ENCODE measurements at regions not wholly inside any gene's neighbourhood (a gene's known extent, or its start where the extent isn't known, plus 50 kb on each side); places are given as distances from the start of the nearest gene placed in this dataset.
"Not testable (repeated sequence)": the region's sequence is repeated elsewhere in the genome, so short reads cannot be mapped to it uniquely, and the experiment has no call there.

DNA sequence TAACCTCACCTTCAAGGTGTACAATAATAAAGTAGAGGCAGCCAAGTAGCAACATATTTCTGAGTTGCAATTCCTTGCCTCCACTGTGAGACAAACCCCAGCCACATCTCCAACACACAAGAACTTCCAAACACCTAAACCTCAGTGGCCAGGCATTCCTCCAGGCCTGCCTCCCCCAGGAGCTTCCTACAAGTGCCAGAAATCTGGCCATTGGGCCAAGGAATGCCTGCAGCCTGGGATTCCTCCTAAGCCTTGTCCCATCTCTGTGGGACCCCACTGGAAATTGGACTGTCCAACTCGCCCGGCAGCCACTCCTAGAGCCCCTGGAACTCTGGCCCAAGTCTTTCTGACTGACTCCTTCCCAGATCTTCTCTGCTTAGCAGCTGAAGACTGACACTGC is 326.6 kb upstream of the KCNMB2 start:
- DNase-seq (ENCODE audit: low spot score): not testable (repeated sequence)

DNA sequence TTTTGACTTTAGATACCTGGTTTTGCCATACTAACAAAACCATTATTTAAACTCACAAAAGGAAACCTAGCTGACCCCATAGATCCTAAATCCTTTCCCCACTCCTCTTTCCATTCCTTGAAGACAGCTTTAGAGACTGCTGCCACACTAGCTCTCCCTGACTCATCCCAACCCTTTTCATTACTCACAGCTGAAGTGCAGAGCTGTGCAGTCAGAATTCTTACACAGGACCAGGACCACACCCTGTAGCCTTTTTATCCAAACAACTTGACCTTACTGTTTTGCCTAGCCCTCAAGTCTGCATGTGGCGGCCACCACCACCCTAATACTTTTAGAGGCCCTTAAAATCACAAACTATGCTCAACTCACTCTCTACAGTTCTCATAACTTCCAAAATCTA is 325.1 kb upstream of the KCNMB2 start:
- DNase-seq (ENCODE audit: low spot score): not testable (repeated sequence)

DNA sequence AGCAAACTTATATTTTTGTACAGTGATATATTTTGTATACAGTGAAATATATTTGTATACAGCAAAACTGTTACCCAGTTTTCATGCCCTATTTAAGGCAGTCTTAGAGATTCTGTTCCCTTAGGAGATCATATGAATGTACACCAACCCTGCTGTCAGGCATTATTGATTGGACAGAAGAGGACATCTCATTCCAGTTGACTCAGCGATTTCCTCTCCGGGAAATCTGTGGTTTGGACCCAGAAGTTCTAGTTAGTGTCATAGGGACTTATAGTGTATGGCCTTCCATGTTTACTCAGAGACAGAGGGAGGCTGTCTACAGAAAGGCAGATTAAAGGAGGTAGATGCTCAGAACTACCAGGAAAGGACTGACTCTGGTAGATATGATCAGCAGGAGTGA is 318.8 kb upstream of the KCNMB2 start:
- no peak for DNase-seq (ENCODE audit: low spot score)

DNA sequence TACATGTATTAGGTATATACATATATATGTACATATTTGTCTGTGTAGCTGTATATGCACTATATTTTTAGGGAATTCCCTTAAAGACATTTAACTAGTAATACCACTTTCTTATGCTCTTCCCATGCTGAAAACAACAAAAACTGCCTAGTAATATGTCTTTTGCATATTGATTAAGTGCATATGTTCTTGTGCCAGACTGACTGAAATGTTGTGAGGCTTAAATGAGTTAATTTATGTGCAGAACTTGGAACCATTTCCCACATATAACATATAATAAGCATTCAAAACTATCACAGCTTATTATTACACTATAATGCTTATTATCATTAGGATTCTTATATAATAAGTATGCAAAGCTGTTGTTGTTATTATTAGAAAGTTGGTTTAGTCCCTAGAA is 318.0 kb upstream of the KCNMB2 start:
- DNase-seq (ENCODE audit: low spot score): no peak

DNA sequence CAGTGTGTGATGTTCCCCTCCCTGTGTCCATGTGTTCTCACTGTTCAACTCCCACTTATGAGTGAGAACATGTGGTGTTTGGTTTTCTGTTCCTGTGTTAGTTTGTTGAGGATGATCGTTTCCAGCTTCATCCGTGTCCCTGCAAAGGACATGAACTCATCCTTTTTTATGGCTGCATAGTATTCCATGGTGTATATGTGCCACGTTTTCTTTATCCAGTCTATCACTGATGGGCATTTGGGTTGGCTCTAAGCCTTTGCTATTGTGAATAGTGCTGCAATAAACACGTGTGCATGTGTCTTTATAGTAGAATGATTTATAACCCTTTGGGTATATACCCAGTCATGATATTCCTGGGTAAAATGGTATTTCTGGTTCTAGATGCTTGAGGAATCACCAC is 316.6 kb upstream of the KCNMB2 start:
- not testable (repeated sequence) for DNase-seq (ENCODE audit: low spot score)

DNA sequence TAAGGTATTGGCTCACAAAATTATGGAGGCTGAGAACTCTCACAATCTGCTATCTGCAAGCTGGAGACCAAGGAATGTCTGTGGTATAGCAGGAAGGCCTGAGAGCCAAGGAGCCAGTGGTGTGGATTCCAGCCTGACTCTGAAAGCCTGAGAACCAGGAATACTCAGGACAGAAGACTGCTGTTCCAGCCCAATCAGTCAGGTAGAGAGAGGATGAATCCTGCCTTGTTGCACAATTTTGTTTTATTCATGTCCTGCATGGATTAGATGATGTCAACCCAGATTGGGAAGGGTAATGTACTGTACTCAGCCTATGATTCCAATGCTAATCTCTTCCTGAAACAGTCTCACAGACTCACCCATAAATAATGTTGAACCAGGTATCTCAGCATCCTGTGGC is 312.4 kb upstream of the KCNMB2 start:
- no peak for DNase-seq (ENCODE audit: low spot score)

DNA sequence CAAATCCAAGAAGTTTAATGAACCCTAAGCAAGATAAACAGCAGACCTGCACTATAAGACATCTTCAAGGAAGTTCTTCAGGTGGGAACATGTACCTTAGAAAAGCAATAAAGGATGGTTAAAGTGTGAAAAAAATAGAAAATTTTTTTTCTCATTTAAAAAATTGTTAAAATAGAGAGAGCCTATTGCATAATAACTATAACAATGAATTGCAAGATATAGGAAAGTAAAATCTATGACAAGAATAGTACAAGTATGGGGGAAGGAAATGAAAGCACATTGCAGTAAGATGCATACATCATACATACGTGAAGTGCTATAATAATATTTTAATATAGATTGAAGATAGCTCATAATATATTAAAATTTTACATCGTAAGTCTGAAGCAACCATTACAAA is 310.1 kb upstream of the KCNMB2 start:
- no peak for DNase-seq (ENCODE audit: low spot score)

DNA sequence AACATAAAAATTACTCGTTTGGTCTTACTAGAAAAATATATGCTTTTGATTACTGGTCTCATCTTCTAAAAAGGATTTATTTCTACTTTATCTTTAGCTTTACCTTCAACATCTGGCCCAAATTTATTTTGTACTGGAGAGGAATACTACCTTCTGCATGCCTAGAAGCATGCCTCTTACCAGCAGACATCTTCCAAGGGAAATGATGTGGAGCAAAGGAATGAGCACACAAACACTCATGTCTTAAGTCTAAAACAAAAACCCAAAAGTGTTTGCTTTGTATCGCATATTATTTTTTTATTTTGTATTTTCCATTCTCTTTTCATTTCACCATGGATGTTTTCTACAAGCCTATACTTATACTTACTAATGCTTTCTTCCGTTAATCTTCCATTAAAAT is 304.6 kb upstream of the KCNMB2 start:
- no peak for DNase-seq (ENCODE audit: low spot score)

DNA sequence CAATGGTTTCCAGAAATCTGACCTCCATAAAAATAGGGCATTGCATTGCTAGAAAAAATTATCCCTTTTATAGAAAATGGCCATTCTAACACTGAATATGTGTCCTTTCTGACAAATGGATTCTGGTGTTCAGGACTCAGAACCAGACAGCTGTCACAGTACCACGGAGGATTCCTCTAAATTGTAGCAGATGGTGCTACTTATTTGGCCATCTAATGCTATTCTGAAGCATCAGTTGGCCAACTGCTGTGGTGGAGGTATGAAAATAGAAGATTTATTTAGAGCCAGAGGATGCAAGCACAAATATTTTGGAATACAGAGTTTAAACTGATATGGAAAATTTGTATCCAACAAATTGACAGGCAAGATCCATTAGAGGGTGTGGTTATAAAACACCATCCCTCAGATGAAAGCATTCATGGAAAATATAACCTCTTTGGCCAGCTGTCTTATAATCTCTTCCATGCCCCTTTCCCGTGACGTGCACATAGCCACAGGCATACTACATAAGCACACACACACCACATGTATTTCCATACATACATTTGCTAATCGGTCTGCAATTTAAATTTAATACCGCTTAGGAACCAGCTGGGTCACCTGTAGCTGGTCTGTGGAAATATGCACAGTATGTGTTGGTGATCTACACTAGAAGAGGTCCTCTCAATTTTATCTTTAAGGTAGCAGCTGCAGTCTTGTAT is 302.7 kb upstream of the KCNMB2 start:
- DNase-seq (ENCODE audit: low spot score): no peak

DNA sequence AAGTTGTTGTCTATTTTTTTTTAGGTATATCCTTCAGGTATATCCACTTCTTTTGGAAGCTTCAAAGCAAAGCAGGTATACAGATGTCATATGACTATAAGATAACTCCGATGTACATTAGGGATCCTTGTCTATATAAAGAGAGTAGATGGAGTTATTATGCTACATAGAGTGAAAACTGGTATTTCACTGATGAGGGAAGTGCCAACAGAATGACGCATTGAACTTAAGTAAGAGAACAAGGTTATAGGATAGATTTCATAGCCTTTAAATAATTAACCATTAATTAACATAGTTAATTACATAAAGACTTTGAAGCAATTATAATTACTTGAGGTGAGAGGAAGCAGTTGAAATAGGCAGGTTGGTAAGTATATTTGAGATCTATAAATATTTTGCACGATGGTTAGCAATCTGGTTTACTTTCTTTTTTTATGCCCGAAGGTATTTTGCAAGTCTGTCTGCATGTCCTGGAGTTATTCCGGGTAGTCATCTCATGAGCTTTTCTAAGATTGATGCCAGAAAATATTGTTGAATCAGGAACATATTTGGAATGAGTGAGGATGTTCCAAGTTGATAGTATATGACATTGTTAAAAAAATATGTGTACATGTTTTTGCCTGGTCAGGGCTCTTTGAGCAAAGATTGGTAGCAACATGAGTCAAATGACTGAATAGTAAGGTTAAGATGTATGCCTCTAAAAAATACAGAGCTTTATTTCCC is 299.5 kb upstream of the KCNMB2 start:
- DNase-seq (ENCODE audit: low spot score): no peak

DNA sequence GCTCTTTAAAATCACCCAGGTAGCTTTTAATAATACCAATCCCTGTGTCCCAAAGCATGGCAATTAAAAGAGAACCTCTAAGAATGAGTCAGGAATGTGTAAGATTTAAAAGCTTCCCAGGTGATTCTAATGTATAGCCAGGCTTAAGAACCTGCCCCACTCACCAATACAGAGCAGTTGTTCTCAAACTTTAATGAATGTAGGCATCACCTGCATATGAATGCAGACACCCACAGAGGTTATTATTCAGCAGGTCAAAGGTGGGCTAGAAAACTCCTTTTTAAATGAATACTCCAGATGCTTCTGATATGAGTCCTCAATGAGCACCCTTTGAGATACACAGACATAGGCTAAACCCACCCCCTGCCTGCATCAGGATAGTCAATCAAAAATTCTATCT is 298.1 kb upstream of the KCNMB2 start:
- no peak for DNase-seq (ENCODE audit: low spot score)

DNA sequence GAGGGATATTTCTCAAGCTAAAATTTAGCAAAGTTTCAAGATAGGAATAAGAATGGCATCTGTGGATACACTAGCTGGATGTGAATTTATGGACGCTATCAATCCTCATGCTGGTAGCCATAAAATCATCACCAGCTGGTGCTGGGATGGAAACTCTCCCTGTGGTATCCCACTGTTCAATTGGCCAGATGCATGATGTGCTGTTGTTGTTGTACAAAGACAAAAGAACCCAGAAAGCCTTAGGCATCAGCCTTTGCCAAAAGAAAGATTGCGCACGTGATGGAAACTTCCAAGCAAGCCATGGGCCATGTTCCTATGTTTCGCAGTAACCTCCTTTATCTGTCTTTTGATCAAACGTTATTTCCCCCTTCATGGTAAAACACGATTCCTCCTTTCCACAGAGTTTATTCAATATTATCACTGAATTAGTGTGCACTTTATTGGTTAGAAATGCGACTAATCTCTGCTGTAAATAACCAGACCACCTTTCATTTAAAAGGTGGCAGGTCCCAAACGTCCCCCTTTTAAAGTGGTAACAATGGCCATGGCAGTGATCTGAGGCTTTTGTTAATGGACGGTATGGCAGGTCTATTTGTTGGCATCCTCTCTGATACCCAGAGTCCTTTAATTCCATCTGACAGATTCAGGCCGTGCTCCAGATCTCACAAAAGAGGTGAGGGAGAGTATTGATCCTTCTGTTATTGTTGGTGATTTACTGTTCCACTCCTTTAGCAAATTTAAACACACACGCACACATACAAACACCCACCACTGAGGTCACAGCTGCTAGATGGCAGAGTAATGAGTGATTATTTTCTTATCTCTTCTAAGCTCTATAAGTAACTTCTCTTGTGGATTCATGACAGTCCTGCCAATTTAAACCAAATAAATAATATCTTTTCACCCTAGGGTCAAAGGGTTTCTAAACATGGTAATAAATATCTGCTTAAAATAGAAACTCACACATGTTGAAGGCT is 291.2 kb upstream of the KCNMB2 start:
- DNase-seq (ENCODE audit: low spot score): no peak

DNA sequence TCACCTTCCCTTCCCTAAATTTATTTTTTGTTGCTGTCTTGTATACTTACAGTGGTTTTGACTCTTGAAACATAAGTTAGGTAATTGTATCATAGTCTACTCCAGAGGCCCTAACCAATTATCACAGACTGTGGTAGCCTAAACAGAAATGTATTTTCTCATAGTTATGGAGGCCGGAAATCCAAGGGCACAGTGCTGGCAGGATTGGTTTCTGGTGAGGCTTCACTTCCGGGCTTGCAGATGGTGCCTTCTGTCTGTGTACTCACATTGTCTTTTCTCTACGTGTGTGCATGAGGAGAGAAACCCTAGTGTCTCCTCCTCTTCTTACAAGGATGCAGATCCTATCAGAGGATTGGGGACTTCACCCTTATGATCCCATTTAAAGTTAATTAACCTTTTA is 290.2 kb upstream of the KCNMB2 start:
- no peak for DNase-seq (ENCODE audit: low spot score)

GRCh38 chr3:178255315-178255714 is 280.9 kb upstream of the KCNMB2 start:
- no peak for DNase-seq (ENCODE audit: low spot score)

- no peak for DNase-seq (ENCODE audit: low spot score)
Measured at GRCh38 chr3:178257491-178257890, 278.7 kb upstream of the KCNMB2 start.

DNA sequence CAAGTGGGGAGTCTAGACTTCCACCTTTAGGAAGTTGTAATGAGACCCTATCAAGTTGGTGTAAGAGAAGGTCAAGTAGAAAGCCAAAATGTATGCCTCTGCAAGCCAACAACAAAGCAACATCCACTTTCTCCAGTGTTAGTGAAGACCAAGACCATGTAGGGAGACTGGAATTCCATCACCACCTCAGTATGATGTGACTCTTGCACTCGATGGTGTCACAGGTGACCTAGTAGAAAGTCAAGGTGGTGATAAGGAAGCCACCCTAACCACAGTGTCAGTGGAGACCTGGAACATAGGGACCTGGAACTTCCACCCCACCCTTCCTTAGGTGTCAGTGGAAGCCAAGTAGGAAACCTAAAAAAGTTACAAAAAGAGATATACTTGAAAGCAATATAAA is 278.1 kb upstream of the KCNMB2 start:
- DNase-seq (ENCODE audit: low spot score): no peak

GRCh38 chr3:178259703-178260102 is 276.5 kb upstream of the KCNMB2 start:
- DNase-seq (ENCODE audit: low spot score): no peak

DNA sequence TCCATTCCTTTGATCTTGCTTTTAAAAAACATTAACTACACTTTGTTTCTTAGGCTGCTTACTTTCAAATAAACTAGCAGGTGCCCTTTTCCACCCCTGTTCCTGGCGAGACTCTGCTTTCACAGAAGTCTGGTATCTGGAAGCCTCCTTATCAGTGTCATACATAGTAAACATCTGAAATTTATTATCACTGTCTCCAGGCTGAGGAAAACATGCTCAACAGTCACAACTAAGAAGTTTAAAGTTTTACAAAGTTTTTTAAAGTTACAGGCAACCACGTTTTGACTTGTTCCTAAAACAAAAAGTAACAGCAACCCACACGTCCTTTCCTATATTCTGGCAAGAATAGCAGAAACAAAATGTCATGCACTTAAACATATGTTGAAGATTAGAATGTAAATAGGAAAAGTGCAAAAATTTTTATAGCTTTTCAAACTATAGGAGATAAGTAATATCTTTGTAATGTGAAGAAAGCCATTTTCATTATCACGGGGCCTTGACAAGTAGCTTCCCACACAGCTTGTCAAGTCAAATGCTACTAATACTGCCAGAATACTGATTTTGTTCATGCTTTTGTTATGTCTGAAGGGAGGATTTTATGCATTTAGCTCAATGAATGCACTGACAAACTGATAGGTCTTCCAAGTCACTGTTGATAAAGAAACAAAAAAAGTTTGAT is 275.2 kb upstream of the KCNMB2 start:
- no peak for DNase-seq (ENCODE audit: low spot score)

DNA sequence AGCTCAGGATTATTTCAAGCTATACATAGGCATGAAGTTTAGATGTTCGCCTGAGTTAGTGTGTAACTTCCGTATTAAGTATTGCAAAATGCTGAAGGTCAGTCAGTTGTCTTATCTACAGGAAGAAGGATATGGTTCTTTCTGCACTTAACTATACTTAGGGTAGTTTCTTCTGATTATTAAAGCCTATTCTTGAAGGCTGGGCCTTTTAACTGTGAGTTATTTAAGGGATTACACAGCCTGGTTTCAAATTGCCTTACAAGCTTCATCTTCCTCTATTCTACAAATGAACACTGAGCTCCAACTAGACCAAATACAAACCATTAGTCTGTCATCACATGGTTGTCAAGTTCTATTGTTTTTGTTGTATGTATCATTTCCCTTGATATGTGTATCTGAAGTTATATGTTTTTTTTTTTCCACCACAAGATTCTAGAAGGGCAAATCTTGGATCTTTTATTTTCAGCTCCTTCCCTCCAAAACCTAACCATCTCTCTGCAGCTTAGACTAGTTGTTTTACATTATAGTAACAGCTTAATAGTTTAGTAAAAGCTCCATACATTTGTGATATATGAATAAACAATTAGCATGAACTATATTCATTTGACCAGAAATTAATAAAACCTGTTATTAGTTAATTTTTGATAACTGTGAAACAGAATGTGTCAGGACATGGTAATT is 272.9 kb upstream of the KCNMB2 start:
- no peak for DNase-seq (ENCODE audit: low spot score)

GRCh38 chr3:178267158-178267844 is 268.9 kb upstream of the KCNMB2 start:
- DNase-seq (ENCODE audit: low spot score): no peak

DNA sequence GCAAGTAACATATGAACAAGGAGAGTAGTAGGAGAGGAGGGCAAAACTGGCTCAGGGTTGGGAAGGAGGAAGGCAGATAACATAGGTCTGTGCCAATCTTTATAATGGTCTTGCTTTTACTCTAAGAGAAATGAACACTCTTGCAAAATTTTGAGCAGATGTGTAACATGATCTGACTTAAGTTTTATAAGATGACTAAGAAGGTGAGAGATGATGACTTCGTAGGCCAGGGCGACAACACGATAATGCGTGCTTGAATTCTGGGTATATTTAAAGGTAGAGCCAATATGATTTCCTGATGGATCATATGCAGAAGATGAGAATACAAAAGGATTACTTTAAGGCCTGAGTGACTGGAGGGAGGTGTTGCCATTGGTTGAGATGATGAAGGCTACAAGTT is 265.4 kb upstream of the KCNMB2 start:
- no peak for DNase-seq (ENCODE audit: low spot score)
